WTC11 (cell line): ENCODE measurements at regions not wholly inside any gene's neighbourhood (a gene's known extent, or its start where the extent isn't known, plus 50 kb on each side); places are given as distances from the start of the nearest gene placed in this dataset.

Experiments
- CBFB ChIP-seq: sonication (generic); formaldehyde crosslinking; IDR thresholded peaks from 2 replicates; pipeline ENCODE4 v1.8.1; 2022; ENCODE audit warnings: mild to moderate bottlenecking, low read depth, missing genetic modification reagents
- CTCF ChIP-seq: fragments of 200-600 bp; IDR thresholded peaks from 2 replicates; pipeline ENCODE4 v1.8.0; 2022; ENCODE audit warnings: antibody characterized with exemption
- ELF4 ChIP-seq: sonication (generic); formaldehyde crosslinking; IDR thresholded peaks from 2 replicates; pipeline ENCODE4 v1.8.1; 2022; ENCODE audit warnings: low read depth, mild to moderate bottlenecking, moderate library complexity, missing genetic modification reagents
- FOXK1 ChIP-seq: sonication (generic); formaldehyde crosslinking; IDR thresholded peaks from 2 replicates; pipeline ENCODE4 v1.8.0; 2022; ENCODE audit warnings: mild to moderate bottlenecking, moderate library complexity, missing genetic modification reagents
- GABPB1 ChIP-seq: sonication (generic); formaldehyde crosslinking; IDR thresholded peaks from 2 replicates; pipeline ENCODE4 v1.8.1; 2023; ENCODE audit warnings: mild to moderate bottlenecking, missing genetic modification reagents
- HMGXB4 ChIP-seq: sonication (generic); formaldehyde crosslinking; IDR thresholded peaks from 2 replicates; pipeline ENCODE4 v1.8.1; 2023; ENCODE audit warnings: mild to moderate bottlenecking, moderate library complexity, missing genetic modification reagents
- MAX ChIP-seq: sonication (generic); formaldehyde crosslinking; IDR thresholded peaks from 2 replicates; pipeline ENCODE4 v1.8.0; 2022; ENCODE audit warnings: mild to moderate bottlenecking, missing genetic modification reagents
- ZNF396 ChIP-seq: fragments of 250-450 bp; sonication (Bioruptor Pico); IDR thresholded peaks from 2 replicates; pipeline ENCODE4 v1.8.0; 2021; ENCODE audit warnings: mild to moderate bottlenecking, moderate library complexity, borderline replicate concordance

GRCh38 chrY:7339391-7340087, 428.0 kb upstream of the AMELY start:
- TF ChIP-seq ZNF396 (CRISPR knock-in tag) (no peak), CTCF (no peak), ELF4 (CRISPR knock-in tag) (no peak), CBFB (CRISPR knock-in tag) (no peak), FOXK1 (no peak), GABPB1 (CRISPR knock-in tag) (no peak), HMGXB4 (no peak), MAX (CRISPR knock-in tag) (no peak)
